ENCODE measurements at regions not wholly inside any gene's neighbourhood (a gene's known extent, or its start where the extent isn't known, plus 50 kb on each side); places are given as distances from the start of the nearest gene placed in this dataset.

GRCh38 chrX:131827935-131828334 lies 195.2 kb upstream of the STK26 start:
- no peak for TF ChIP-seq CTCF (IDR thresholded peaks at IDR 0.05)
- TF ChIP-seq POLR2AphosphoS5 (IDR thresholded peaks at IDR 0.05): no peak
- no peak for TF ChIP-seq POLR2A (IDR thresholded peaks at IDR 0.05)

All from suprapubic skin (tissue), 4 donors.